Sigmoid colon (tissue), 4 donors: ENCODE measurements at regions not wholly inside any gene's neighbourhood (a gene's known extent, or its start where the extent isn't known, plus 50 kb on each side); places are given as distances from the start of the nearest gene placed in this dataset.

Experiments
- CTCF ChIP-seq, 4 experiments: fragments of 450-650 bp in 3 of 4; fragments of 200-600 bp in 1 of 4; IDR thresholded peaks; one replicate each; pipeline ENCODE4 v1.5.1; 2016 to 2019; ENCODE audit warnings: antibody characterized with exemption in 4 of 4, mild to moderate bottlenecking in 3 of 4, moderate library complexity in 2 of 4
- EP300 ChIP-seq, 4 donors: sonication (generic); formaldehyde crosslinking; IDR thresholded peaks; one replicate each; pipeline ENCODE4 v1.6.1; 2017; ENCODE audit warnings: antibody characterized with exemption in 4 of 4
- POLR2A ChIP-seq, 2 donors: fragments of 450-650 bp; IDR thresholded peaks; one replicate each; pipeline ENCODE4 v1.6.1; 2016; ENCODE audit warnings: antibody characterized with exemption in 2 of 2, mild to moderate bottlenecking in 2 of 2, moderate library complexity in 2 of 2

GRCh38 chr2:71851094-71851750 lies 296.4 kb downstream of the CYP26B1 start:
- TF ChIP-seq EP300 (IDR thresholded peaks at IDR 0.05) (no peak), CTCF (IDR thresholded peaks at IDR 0.05) (no peak), POLR2A (IDR thresholded peaks at IDR 0.05) (no peak)
